ENCODE measurements at regions not wholly inside any gene's neighbourhood (a gene's known extent, or its start where the extent isn't known, plus 50 kb on each side); places are given as distances from the start of the nearest gene placed in this dataset.
"Not testable (repeated sequence)": the region's sequence is repeated elsewhere in the genome, so short reads cannot be mapped to it uniquely, and the experiment has no call there.

DNA sequence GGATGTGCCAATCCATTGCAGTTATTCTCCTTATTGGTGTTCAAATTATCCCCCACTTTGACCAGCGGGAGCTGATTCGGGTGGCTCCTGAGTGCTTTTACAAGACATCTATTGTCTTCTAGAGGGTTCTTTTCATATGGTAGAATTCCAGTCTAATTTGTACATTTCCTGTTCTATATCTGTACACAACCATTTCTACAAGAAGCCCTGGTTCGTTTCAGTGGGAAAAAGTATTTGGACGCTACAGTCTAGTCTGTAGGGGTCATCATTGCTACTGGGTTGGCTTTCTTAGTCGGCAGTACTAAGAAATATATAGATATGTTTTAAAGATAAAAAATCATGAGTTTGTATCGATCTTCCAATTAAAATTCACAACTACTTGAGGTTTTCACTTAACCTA is 262.6 kb downstream of the MAP2K6 start:
- no peak for DNase-seq

DNA sequence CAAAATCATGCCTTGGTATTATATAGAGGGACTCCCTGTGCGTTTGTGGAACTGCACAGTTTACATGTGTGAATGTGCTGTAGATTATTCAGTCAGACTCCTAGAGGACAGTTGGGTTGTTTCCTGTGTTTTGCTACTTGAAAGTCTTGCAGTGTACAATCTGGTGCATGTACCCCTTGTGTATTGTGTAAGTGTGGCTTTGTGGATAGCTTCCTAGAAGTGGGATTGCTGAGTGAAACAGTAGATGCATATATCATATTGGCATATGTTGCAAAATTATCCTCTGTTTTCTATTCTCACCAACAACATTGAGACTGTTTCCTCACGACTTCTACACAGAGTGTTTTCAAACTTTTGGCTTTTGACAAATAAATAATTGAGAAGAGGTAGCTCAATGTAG is 263.7 kb downstream of the MAP2K6 start:
- no peak for DNase-seq

DNA sequence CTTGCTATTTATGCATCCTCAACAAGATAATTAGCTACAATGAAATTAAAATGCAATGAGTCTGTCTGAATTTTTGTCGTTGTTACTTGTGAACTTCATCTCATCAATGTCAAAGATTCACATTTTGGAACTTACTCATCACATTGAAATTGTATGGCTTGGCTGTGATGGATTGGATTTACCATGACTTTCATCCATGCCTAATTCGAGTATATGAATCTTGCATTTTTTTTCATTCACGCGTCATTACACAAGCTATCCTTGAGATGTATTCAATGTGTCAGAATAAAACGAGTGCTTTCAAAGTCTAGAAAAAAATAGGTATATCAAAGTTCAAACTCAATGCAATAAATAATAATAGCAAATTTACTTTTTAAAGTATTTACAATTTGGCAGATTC is 265.3 kb downstream of the MAP2K6 start:
- DNase-seq = no peak

DNA sequence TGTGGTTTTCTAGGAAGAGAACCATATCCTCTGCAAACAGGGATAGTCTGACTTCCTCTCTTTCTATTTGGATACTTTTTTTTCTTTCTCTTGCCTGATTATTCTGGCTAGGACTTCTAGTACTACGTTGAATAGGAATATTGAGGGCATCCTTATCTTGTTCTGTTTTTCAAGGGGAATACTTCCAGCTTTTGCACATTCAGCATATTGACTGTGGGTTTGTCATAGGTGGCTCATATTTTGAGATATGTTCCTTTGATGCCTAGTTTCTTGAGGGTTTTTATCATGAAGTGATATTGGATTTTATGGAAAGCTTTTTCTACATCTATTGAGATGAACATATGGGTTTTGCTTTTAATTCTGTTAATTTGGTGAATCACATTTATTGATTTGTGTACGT is 269.8 kb downstream of the MAP2K6 start:
- no peak for DNase-seq

DNA sequence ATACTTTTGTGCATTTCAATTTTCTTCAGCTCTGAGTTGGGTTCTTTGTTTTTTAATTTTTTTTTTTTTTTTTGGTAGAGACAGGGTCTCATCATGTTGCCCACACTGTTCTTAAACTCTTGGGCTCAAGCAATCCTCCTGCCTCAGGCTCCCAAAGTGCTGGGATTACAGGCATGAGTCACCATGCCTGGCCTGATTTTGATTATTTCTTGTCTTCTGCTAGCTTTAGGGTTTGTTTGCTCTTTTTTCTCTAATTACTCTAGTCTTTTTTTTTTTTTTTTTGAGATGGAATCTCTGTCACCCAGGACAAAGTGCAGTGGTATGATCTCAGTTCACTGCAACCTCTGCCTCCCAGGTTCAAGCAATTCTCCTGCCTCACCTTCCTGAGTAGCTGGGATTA is 270.7 kb downstream of the MAP2K6 start:
- not testable (repeated sequence) for DNase-seq

DNA sequence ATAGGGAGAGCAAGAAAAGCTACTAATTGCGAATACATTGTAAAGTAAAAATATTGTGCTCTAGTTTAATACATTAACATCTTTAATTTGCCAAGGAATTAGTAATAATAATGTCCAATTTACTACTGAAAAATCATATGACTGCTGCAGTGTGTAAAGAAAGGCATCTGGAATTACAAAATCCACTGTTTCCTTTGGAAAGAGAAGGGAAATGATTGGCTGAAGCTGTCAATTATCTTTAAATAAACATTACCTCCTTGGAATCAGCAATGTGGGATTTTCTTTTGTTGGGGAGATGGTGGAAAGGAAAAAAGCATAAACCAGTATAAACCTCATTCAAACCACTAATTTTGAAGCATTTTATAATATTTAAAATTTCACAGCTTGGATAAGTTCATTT is 276.0 kb downstream of the MAP2K6 start:
- no peak for DNase-seq

DNA sequence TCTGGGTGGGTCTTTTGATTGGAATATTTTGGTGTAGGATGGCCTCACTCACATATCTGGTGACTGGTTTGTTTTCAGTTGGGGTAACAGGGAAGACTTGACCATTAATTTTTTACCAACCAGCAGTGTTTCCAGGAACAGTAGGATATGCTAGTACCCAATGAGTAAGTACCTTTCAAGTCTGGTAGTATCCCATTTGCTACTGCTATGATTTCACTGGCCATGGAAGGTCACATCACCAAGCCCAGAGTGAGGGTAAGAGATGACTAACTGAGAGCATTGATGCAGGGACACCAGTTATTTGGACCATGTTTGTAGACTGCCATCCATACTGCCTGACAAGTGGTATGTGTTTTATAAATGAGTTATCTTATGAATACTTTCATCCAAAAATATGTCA is 277.7 kb downstream of the MAP2K6 start:
- DNase-seq = no peak

DNA sequence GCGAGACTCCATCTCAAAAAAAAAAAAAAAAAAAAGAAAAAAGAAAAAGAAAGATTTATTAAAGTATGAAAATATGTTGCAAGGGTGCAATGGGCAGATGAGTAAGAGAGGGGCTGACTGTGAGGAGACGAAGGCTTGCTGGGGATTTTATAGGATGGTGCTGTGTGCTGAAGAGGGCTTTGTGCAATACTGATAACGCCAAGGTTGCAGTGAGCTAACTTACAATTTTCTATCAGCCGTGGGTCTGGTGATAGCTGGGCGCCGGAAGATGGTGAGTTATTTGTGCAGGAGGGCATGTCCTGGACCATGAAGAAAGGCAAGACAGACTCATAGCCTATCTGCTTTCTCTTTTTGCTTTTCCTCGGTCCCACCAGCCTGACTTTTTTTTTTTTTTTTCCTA is 281.1 kb downstream of the MAP2K6 start:
- no peak for DNase-seq

DNA sequence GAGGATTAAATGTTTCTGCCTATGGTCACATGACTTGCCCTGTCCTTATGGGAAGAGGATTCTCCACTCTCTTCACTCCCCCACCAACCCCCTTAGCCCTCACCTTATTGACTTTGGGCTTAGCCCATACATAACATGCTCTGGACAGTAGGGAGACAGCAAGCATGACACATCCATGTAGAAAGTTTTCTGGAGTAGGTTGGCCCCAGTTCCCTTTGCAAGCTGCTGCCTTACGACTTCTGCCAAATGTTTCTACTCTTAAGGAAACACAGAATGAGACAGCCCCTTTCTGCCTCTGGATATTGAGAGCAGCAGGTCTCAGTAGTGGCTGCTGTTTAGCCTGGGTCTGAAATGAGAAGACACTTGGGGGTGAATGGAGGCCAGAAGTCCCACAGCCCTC is 282.2 kb downstream of the MAP2K6 start:
- DNase-seq = no peak

DNA sequence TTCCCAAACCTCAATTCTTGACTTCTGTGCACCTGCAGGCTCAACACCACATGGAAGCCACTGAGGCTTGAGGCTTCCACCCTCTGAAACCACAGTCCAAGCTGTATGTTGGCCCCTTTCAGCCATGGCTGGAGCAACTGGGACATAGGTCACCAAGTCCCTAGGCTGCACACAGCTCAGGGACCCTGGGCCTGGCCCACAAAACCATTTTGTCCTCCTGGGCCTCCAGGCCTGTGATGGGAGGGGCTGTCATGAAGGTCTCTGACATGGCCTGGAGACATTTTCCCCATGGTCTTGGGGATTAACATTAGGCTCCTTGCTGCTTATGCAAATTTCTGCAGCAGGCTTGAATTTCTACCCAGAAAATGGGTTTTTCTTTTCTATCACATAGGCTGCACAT is 283.9 kb downstream of the MAP2K6 start:
- not testable (repeated sequence) for DNase-seq

DNA sequence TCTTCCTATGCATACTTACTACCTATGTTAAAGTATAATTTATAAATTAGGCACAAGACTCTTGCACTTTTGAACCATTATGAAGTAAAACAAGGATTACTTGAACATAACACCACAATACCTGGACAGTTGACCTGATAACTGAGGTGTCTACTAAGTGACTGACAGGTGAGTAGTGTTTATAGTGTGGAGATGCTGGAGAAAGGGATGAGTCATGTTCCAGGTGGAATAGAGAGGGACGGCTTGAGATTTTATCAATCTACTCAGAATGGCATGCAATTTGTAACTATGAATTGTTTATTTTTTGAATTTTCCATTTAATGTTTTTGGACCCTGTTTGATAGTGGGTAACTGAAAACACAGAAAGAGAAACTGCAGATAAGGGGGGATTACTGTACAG is 287.6 kb downstream of the MAP2K6 start:
- DNase-seq = no peak

DNA sequence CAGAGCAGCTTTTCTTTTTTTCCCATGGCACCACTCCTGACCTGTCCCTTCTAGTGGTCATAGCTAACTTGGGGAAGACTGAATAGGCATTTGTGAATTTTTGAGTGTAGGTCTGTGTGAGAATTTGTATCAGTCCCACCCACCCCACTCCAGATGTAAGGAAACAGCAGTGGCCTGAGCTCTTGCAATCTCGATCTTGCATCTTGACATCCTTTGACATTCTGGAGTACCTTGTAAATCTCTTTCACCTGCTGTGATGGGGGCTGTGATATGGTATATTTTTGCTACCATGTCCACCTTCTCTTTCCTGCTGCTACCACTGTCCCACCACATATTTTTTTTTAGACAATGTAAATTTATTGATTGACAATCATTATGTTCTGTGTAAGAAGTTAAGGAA is 289.3 kb downstream of the MAP2K6 start:
- no peak for DNase-seq

DNA sequence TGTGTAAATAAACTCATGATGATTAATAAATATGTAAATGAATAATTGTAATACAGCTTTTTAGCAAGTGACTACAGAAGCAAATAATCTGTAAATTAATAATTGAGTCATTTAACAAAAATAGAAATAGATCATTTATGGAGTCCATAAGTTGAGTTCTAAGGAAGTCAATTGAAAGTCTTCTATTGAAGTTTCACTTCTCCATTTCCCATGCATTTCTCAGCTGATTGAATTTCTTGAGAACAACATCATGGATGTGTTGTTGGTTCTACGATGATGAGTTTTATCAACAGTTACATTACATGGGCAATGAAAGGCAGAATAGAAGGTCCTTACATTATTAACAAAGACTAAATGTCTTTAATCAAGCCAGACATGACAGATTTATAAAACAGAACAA is 290.4 kb downstream of the MAP2K6 start:
- DNase-seq = no peak

DNA sequence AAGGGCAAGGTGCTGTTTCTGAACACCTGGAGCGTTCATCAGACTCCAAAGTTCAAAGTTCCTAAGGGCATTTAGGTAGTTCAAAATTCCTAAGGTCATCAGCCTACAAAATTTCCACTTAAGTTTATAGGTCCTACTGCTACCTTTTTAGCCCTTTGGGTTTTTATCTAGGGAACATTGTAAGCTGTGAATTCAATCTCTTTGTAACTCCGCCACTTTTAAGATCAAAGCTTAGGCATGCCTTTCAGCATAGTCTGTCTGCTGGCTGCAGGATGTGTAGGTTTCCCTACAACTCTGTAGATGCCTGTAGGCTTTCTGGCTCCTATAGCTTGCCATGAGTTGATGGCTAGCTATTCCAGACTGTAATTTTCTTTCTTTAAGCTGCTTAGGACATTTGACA is 291.6 kb downstream of the MAP2K6 start:
- no peak for DNase-seq

DNA sequence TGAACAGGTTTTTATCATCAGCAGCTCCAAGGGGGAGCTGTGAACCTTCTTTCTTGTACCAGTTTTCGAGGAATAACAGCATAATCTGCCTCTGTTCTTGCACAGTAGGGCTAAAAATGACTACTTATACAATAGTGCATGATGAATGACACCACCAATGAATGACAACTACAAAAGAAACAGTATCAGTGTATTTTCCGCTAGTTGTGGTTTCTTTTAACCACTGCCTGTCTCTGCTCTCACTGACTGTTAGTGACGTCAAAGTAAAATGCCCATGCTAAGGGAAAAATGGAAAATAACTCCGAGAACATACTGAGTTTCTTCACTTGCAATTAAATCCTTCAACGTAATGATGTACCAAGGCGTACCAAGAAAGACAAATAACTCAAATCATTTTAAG is 294.9 kb downstream of the MAP2K6 start:
- DNase-seq = no peak

DNA sequence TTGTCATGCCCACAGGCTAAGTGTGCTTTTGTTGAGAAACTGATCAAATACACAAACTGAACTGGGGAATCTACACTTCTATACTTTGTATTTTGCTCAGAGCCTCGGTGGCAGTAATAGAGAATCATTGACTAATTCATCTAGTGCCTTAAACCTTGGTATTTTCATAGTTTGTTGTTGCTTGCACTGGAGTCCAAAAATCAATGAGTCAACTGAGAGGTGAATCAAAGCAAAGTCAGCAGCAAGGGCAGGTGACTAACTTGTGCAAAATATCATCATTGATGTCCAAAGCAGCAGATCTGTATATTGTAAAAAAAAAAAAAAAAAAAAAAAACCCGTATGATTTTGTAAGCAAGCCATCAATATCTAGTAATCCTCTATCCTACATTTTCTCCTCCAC is 296.4 kb downstream of the MAP2K6 start:
- DNase-seq = no peak

DNA sequence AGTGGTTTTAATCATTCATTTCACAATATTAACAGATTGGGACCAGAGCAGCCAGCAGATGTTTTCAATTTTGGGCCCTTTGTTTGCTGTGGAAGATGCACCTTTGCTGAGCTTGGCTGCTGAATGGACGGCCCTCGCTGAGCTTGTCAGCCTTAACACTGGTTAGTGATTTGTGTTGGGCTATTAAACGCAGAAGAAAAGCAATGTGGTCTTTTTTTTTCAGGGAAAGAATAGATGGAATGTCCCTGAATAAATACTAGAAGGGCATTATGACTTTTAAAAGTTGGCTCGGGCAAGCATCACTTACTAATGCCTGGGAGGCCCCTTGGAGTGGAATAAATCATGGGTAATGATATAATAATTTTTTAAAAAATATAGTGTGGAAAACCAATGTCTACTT is 297.0 kb downstream of the MAP2K6 start:
- no peak for DNase-seq

DNA sequence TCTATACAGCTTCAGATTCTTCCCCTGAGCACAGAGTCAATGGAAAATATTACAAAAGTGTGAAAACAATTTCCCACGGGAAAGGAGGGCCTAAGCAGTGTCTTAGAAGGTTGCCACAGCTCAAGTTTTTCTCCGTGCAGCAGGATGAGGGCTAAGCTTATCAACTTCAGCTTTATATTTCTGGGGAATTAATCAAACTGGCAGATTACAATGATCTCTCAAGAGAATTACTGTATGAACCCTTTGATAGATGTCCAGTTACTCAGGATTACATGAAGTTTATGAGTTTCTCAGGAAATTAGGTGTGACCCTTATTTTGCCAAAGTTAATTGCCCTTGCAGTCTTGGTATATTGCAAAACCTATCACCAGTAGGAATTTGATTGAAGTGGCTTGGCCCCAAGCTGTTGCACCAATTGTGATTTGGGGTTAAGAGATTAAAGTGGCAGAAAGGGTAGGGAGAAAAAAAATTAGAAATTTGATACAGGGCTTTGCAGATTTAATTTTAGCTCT is 298.4 kb downstream of the MAP2K6 start:
- no peak for DNase-seq

DNA sequence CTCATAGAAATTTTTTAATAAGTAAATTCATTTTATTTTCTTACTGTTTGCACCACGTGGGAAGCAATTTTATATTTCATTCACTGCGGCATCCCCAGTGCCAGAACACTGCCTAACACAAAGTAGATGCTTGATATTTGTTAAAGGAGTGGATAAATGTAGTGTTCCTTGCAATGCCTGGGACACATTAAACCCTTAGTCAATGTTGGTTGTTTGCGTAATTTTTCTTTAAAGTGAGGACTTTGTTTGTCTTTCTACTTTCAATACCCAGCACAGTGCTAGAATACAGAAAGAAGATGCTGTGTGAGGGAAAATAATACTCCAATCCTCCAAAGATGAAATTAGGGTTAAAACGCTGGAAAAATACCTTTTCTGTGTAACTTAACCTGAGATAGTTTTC is 299.3 kb downstream of the MAP2K6 start:
- no peak for DNase-seq

DNA sequence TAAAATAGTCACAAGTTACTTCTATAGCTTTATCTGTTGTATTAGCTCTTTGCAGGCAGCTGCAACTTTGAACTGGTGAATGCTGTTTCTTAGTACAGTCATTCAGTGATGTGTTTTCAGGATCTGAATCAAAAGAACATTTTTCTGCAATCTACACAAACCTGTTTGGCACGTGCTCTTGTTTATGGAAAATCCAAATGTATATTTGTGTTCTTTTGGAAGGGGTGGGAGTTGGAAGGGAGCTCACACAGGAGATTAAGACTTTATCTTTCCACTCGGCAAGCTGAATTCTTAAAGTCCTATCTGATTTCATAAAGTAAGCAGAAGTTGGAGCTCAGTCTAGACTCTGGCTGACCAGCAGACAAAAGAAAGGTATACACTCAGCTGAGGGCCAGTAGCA is 300.2 kb downstream of the MAP2K6 start:
- DNase-seq = no peak

DNA sequence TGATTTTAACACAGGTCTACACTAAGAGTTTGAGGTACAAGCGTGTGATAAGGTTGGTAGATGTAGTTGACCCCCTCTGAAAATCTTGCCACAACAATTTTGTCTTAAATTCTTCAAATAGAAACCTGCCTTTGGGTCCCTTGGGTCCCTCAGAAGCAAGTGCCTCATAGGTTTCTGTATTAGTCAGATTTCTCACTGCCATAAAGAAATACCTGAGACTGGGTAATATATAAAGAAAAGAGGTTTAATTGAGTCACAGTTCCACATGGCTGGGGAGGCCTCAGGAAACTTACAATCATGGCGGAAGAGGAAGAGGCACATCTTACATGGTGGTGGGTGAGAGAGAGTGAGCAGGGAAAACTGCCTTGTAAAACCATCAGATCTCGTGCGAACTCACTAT is 301.2 kb downstream of the MAP2K6 start:
- DNase-seq = no peak

DNA sequence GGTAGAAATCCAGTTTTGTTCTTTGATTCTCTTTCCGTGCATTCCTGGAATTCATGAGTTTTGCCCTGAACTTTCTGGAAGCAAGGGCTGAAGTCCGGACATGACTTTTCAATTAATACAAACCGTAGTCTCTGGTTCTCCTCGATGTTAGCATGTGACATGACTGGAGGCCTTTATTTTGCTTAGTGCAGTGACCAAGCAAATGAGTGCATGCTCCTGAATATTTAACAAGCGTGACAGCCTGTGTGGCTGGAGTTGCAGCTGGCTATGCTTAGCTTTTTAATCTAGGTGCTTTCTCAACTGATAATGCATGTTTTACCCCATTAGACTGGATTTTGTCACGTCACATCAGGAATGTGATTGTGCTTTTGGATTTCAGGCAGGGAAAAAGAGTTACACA is 302.1 kb downstream of the MAP2K6 start:
- DNase-seq = no peak

DNA sequence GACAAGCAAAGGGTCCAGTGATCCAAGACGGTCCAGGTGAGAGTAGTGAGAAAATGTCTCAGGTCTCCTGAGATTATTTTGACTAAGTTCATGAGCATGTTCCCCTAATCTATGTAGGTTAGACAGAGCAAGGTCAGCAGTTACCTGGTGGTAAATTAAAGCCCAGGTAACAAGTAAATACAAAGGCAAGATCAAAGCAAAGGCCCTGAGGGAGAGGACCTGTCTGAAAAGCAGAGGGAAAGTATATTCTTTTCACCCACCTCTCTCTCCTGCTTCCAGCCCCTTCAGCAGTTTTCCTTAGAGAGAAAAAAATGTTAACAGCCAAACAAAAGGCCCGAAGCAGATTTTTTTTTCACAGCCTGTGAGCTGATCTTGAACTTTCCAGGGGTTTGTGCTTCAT is 302.7 kb downstream of the MAP2K6 start:
- DNase-seq = no peak

DNA sequence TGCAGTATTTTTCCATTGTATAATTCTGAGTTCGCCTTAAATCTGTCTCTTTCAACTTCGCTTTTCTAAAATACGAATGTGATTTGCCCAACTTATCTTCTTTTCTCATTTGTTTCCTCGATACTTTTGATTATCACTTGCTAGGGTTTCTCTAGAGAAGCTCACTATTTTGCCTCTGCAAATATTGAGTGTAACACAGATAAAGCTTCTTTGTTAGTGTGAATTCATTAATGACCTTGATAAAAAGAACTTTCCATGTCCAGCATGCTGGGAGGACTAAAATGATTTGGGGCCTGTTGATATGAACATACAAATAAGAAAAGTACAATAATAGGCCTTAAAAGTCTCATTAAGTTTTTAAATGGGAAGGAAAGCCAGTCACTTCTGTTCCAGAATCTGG is 303.3 kb downstream of the MAP2K6 start:
- no peak for DNase-seq

DNA sequence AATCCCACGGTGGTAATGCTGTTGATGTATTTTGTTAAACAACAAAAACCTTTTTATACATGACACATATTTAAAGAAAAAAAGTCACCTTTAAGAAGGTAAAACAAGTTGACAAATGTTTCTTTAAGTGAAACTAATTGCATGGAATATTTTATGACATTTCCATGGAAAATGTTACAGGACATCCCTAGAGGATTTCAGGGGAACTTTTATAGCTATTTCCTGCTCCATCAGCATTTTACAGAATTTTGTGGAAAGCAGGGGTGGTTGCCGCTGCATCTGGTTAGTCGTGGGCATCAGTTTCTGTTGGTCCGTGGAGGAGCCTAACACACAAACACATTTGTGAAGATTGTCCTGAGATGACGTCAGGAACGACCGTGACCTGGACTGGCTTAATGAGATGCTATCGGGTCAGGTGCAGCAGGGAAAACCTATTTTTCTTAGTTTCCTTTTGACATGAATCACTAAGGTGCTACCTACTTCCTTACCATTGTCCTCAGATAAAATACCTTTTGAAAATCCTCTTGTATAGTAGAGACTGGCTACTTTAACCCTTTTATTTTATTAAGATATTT is 305.1 kb downstream of the MAP2K6 start:
- DNase-seq = no peak

DNA sequence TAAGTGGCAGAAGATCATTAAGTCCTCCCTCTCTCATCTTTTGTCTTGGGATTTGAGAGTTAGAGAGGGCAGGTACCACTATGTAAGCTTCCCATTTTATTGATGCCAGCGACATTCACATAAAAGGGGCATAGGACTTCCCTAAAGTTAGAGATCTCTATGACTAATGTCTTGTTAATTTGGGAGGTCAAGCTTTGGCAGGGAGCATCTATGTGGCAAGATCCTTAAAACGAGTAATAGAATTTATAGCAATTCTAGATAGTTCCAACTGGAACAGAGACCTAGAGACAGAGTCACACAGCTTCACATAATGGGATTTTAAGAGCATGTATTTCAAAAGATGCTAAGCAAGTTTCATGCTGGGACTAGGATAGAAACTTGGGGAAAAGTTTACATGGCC is 308.0 kb downstream of the MAP2K6 start:
- DNase-seq = no peak

All from NCI-H187 treated with DMSO at 0.1 percent for 48 hours (cell line).